HepG2 (cell line): ENCODE measurements at regions not wholly inside any gene's neighbourhood (a gene's known extent, or its start where the extent isn't known, plus 50 kb on each side); places are given as distances from the start of the nearest gene placed in this dataset.

Experiments
- MAX ChIP-seq: IDR thresholded peaks from 2 replicates; pipeline ENCODE4 v1.6.1; 2012; ENCODE audit warnings: inconsistent platforms
- RBFOX2 ChIP-seq: fragments of 200-400 bp; formaldehyde crosslinking; IDR thresholded peaks from 2 replicates; pipeline ENCODE4 v1.6.1; 2017; ENCODE audit warnings: low read depth, mild to moderate bottlenecking, low read length
- SP2 ChIP-seq: sonication (generic); formaldehyde crosslinking; IDR thresholded peaks from 2 replicates; pipeline ENCODE4 v1.5.1; 2020; ENCODE audit warnings: mild to moderate bottlenecking, missing genetic modification reagents

- TF ChIP-seq MAX, result no peak
- TF ChIP-seq SP2, result no peak
- TF ChIP-seq RBFOX2, result no peak
Observed at GRCh38 chr2:175732531-175732930, 269.5 kb downstream of the LNPK start.
